Dedifferentiated amniotic fluid mesenchymal stem cell (primary cell): ENCODE measurements at regions not wholly inside any gene's neighbourhood (a gene's known extent, or its start where the extent isn't known, plus 50 kb on each side); places are given as distances from the start of the nearest gene placed in this dataset.
"Not testable (repeated sequence)": the region's sequence is repeated elsewhere in the genome, so short reads cannot be mapped to it uniquely, and the experiment has no call there.

ENCODE experiments used
- DNase-seq: peaks from one replicate; pipeline ENCODE4 v3.0.0-alpha.2; 2016; ENCODE audit errors: extremely low spot score

DNA sequence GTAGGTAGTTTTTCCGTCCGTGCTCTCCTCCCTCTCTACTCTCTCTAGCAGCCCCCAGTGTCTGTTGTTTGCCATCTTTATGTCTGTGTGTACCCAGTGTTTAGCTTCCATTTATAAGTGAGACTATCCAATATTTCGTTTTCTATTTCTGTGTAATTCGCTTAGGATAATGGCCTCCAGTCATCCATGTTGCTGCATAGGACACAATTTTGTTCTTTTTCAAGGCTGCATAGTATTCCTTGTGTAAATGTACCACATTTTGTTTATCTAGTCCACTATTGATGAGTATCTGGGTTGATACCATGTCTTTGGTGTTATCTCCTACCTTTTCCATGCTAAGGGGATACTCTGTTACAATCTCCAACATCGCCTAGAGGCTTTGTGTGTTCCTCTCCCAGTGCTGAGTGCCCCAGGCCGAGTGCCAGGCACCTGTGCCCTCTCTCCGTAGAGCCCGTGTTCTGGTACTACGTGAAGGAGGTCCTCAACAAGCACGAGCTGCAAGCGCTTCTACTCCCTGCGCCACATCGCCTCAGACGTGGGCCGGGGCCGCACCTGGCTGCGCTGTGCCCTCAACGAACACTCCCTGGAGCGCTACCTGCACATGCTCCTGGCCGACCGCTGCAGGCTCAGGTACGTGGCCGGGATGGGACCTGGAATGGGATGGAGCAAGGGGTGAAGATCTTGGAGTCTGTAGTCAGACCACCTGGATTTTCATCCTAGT is 51.0 kb downstream of the NPIPB11 start:
- not testable (repeated sequence) for DNase-seq

DNA sequence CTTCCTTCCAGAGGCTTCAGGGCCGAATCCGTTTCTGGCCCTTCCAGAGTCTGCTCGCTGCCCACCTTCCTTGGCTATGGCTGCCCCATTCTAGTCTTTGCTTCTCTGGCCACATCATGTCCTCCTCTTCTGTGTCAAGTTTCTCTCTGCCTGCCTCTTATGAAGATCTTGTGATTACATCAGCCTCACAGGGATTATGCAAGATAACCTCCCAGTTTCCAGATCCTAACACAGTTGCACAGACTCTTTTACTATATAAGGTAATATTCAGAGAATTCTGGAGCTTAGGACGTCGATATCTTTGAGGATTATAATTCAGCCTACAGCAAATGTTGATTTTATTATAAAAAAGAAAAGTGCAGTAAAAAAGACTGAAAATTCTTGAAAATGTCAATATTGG is 52.1 kb downstream of the NPIPB11 start:
- not testable (repeated sequence) for DNase-seq

- not testable (repeated sequence) for DNase-seq
These were observed 53.9 kb downstream of the NPIPB11 start for GRCh38 chr16:29352617-29352999.

GRCh38 chr16:29351970-29352616 is 54.4 kb downstream of the NPIPB11 start:
- DNase-seq = not testable (repeated sequence)

DNA sequence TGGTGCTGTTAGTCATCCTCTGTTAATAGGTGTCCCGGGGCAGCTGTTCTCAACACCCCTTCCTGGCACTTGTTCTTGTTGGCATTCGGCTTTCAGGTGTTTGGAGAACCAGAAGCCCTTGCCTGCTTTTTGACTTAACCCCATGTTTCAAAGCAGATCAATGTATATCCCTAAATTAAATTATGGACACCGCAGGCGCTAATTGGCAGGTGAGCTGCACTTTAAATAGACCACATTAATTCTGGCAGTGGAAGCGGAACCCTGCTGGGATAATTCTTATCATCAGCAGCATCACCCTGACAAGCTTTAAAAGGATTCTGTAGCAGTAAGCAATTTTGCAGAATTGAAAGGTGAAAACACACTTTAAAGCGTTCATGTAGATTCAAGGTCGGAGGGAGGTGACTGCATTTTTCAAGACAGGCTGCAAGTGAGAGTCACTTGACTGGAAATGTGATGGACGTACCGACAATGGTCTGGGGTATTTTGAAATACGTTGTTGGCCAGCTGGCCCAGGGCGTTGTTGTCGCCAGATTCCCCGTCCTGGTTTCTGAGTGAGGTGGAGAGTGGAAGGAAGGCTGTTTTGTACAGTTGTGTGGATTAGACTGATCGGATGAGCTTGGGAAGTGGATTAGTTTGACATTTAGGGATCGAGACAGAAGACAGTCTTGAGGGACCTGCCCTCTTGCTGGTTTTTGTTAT is 55.1 kb downstream of the NPIPB11 start:
- DNase-seq = not testable (repeated sequence)

- DNase-seq = peak; percentile 56
These were observed 56.5 kb downstream of the NPIPB11 start for GRCh38 chr16:29349966-29350365.

GRCh38 chr16:29348748-29349147 is 57.8 kb downstream of the NPIPB11 start:
- not testable (repeated sequence) for DNase-seq

DNA sequence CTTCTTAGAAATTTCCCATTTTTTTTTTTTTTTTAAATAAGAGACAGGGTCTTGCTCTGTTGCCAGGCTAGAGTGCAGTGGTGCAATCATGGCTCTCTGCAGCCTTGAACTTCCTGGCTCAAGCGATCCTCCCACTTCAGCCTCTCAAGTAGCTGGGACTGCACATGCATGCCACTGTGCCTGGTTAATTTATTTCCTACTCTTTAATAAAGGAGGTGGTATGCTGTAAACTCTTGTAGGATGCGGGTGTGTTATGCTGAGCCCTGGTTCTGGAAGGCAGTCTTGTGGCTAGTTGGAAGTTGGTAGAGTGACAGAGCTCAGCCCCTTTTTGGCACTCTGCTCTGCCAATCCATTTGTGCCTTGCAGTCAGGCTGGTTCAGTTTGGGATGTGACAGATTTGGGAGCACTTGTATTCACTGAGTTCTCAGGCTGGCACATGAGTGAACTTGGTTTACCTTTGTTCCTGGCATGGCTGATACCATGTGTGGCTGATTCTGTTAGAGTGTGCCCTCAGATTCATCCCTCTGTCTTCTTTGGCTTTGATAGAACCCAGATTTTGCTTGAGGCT is 58.3 kb downstream of the NPIPB11 start:
- not testable (repeated sequence) for DNase-seq

DNA sequence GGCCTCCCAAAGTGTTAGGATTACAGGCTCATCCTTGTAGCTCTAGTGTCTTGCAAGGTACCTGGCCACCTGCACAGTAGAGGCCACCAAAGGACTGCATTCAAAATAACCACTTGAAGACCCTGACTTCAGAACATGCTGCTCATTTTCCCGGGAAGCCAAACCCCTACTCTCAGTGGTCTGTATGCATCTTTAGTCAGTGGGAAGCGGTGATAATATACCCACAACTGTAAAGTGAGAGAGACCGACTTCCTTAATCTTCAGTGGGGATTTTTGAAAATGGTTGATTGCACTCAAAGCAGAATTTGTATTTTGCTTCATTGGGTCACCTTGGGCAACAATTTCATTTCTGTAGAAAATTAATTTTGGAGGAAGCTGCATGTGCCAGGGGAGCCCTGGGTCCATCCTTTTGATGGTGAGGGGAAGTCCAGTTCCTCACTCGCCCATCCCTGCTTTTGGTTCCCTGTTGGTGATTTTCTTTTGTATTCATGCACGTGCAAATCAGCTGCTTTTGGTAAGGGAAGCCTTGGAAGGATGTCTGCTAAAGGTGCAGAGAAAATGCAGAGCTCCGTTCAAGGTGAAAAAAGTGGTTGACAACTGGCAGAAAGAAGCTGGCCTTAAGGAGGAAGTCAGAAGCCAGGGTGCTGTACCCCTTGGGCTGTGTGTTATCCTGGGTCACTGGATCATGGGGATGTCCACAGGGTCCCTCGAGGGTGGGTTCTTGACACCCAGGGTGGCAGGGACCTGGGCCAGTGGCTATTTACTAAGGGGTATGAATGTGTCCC is 59.5 kb downstream of the NPIPB11 start:
- DNase-seq = not testable (repeated sequence)

DNA sequence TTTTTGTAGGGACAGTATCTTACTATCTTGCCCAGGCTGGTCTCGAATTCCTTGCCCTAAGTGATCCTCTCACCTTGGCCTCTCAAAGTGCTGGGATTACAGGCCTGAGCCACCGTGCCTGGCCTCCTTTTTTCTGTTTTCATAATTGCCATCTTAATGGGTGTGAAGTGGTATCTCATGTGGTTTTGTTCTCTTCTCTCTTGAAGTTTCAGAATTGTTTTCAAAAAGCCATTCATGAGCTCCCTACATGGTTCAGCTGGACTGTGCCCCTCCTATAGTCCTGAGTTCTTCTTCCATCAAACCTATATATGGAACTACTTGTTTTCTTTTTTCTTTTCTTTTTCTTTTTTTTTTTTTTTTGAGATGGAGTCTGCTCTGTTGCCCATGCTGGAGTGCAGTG is 60.3 kb downstream of the NPIPB11 start:
- not testable (repeated sequence) for DNase-seq

DNA sequence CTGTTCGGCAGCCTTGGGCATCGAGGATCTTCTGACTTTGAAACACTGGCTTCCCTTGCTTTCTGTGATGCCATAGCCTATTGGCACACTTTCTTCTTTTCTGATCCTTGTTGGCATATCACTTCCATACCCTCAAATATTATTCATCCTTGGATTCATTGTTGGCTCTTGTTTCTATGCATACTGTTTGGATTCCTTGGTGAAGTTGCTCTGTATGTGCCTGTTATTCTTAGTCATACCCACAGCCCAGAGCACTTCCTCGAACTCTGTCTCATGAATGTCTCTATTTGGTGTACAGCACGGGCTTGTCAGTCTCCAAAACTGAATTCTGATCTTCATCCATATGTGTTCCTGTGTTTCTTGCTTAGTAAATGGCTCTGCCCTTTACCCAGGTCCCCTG is 63.6 kb downstream of the NPIPB11 start:
- not testable (repeated sequence) for DNase-seq

DNA sequence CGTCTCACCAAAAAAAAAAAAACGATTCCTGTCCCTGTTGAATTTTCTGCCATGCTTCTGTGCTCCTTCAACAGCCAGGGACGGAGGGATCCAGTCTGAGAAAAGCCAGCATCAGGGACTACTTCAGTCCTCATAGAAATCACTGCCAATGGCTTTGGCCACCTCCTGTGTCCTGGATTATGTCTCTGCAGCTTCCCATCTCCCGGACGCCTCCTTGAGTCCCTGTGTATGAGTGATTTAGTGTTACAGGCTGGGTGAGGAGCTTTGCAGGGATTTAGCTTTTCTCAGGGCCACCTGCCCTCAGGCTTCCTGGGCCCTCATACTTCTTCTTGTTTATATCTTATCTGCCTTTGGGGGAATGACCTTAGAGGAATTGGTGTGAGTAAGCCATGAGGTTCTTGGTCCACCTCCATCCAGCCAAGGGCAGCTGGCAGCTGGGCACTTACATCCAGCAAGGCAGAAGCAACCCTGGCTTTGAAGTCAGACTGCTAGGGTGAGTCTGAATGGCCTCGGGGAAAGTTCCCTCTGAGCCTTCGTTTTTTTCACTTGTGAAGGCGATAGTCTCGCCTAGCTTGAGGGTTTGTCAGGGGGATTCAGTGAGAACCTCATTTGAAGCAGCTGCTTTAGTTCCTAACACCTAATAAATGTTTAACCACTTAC is 65.6 kb downstream of the NPIPB11 start:
- DNase-seq = not testable (repeated sequence)

DNA sequence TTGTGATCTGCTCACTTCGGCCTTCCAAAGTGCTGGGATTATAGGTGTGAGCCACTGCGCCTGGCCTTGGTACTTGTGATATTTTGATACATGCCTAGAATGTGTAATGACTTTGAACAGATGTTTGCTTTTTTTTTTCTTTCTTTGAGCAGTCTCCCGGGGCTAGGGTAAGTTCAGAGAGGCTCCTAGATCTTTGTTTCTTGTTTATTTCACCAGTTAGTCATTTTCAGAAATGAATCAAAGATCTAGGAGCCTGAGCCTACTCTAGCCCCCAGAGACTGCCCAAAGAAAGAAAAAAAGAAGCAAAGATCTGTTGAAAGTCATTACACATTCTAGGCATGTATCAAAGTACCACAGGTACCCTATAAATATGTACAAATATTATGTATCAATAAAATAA is 66.3 kb downstream of the NPIPB11 start:
- not testable (repeated sequence) for DNase-seq

DNA sequence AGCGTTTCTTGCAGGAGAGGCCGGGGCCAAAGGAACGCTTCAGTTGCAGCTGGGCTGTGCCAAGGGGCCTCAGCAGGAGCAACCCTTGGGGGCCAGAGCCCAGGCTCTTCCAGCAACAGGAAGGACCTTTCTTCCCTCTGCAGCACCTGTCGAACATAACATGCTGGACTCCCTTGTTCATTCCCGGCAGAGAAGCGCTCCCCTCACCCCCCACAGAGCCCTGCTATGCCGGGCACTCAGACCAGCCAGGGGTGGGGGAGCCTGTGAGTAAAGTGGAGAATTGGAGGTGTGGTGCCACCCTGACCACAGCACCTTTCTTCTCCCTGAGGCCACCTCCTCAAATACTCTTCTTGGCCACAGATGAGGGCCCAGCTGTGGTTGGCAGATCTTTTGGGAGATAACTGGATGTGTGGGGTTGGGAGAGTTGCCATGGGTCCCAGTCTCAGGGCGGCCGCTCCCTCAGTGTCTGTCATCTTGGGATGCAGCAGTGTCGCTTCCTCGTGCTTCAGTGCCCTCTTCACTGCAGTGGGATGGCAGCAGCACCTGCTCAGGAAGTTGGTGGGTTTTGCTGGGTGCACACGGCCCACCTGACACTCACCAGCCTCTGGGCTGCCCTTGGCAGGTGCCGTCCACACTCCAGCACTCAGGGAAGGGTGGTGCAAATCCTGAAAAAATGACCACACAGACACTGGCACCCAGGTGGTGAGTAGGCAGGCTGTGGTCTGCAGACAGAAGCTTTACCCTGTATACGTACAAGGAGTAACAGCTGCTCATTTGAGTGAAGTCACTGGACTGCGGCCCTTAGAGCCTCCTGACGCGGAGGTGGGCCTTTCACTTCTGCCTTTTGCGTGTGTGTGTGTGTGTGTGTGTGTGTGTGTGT is 67.5 kb downstream of the NPIPB11 start:
- not testable (repeated sequence) for DNase-seq

DNA sequence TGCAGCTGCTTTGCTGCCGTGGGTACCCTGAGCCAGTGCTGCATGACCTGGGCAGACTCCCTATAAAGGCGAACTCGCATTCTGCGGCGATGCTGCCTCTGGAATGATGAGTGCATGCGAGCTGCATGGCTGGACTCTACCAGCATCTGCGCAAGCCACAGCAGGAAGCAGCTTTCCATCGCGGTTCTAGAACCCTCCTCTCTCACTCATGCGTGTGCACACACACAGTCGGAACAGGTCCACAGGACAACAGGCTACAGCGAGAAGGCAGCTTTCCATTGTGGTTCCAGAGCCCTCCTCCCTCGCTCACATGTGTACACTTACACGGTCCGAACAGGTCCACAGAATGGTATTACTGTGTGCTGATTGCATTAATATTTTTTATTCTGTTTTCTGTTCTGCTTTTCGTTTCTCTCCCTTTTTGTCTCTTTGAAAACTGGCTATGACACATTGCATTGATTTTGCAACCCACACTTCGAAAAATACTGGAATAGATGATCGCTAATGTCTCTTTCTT is 69.1 kb downstream of the NPIPB11 start:
- DNase-seq = not testable (repeated sequence)

DNA sequence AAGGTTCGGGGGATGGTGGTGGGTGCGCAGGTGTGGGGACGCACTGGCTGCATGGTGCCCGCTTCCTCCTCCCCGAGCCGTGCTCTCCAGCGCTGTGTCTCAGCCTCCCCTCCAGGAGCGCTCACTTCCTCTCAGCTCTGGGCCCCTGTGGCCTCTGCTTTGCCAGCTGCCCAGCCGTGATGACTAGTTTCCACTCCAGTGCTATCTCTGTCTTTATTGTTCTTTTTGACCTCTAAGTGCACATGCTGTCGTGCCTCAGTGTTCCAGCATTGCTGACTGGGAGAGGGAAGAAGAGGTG is 71.0 kb downstream of the NPIPB11 start:
- not testable (repeated sequence) for DNase-seq

- DNase-seq = not testable (repeated sequence)
These were observed 71.5 kb downstream of the NPIPB11 start for GRCh38 chr16:29334776-29335548.

- not testable (repeated sequence) for DNase-seq
These were observed 72.9 kb downstream of the NPIPB11 start for GRCh38 chr16:29333492-29334097.

DNA sequence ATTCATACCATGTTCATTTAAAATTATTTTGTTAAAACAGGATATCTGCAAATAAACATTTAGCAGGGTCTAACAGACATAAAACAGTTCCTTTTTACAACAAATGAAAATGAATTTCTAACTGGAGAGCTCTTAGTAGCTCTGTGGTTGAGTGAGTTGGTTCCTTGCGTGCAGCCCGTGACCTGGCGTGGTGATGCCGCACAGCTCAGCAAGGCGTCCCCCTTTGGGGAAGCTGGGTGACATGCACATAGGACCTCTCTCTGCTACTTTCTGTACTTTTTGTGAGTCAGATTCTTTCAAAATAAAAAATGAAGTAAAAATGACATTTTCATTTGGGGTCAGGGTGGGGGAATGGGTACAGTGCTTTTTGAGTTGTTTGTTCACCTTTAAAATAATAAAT is 75.9 kb downstream of the NPIPB11 start:
- not testable (repeated sequence) for DNase-seq
